GM19023 (cell line): ENCODE measurements at regions not wholly inside any gene's neighbourhood (a gene's known extent, or its start where the extent isn't known, plus 50 kb on each side); places are given as distances from the start of the nearest gene placed in this dataset.

Experiments
- ATAC-seq: cut with Tn5 transposase; IDR thresholded peaks from one replicate; pipeline ENCODE4 v1.9.1; 2021; ENCODE audit warnings: mild to moderate bottlenecking, moderate library complexity; ENCODE audit not compliant: unreplicated experiment

GRCh38 chr5:124341066-124341858, 405.2 kb downstream of the ZNF608 start:
- ATAC-seq = no peak

DNA sequence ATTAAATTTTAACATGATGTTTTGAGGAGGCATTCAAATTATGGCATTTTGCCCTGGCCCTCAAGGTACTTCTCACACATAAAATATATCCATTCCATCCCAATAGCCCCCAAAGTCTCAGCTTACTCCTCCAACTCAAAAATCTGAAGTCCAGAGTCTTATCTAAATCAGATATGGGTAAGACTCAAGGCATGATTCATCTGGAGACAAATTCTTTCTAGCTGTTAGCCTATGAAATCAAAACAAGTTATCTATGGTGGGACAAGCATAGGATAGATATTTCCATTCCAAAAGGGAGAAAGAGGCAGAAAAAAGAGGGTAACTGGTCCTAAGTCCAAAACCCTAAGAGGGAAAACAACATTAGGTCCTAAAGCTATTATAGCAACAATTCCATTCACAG, 408.4 kb downstream of the ZNF608 start:
- ATAC-seq = no peak

DNA sequence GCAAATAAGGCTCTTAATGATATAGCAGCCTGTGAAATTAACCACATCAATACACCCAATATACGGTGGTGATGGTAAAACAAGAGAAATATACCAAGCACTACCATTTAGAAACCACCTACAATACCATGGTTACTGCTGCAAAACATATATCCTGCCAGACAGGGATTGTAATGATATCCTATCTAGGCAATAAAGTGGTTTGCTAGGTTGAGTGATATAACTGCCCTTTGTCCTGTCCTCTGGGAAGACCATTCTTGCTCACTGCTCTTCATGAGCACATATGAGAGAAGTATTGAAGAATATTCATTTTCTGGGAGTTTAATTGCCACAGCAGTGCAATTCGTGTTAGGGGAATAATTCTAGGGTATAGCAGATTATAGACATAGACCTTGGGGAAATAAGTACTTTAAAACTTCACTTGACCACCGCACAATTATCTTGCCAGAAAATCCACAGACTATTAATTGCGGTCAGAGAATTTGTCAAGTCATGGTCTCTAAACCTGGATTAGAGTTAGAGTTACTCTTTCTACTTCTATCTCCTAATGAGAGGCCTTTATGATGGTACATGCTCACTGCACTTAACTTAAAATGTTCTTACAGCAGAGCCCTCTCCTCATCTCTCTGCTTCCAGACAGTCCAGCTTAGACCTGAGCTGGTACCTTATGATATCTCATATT, 413.0 kb downstream of the ZNF608 start:
- no peak for ATAC-seq

- no peak for ATAC-seq
Measured at GRCh38 chr5:124332273-124332672, 414.2 kb downstream of the ZNF608 start.

GRCh38 chr5:124330595-124331220, 415.7 kb downstream of the ZNF608 start:
- no peak for ATAC-seq

DNA sequence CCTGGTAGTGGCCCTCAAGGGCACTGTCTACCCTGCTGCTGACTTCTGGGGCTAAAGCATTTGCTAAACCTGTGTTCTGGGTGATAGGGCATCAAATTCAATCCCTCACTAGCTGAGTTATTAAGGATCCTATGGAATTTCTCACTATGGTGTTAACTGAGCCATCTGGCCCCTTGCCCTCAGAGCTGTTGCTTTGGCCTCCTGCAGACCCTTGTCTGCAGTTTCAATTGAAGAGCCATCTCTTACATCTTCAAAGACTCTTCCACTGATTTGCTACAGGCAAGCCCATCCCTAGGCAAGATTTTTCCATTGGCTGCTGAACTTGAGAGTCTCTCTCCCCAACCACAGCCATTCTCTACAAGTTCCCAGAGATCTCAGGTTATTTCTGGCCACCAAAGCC, 418.2 kb downstream of the ZNF608 start:
- no peak for ATAC-seq

DNA sequence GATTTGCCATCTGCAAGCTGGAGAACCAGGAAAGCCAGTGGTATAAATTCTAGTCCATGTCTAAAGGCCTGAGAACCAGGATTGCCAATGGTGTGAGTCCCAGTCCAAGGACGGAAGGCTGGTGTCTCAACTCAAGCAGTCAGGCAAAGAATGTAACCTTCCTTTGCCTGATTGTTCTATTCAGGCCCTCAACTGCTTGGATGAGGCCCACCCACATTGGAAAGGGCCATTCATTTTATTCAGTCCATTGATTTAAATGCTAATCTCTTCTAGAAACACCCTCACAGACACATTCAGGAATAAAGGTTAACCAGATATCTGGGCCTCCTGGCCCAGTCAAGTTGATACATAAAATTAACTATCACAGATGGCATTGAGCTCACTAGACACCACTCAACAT, 427.8 kb downstream of the ZNF608 start:
- no peak for ATAC-seq

- no peak for ATAC-seq
Measured at GRCh38 chr5:124317451-124317850, 429.0 kb downstream of the ZNF608 start.

DNA sequence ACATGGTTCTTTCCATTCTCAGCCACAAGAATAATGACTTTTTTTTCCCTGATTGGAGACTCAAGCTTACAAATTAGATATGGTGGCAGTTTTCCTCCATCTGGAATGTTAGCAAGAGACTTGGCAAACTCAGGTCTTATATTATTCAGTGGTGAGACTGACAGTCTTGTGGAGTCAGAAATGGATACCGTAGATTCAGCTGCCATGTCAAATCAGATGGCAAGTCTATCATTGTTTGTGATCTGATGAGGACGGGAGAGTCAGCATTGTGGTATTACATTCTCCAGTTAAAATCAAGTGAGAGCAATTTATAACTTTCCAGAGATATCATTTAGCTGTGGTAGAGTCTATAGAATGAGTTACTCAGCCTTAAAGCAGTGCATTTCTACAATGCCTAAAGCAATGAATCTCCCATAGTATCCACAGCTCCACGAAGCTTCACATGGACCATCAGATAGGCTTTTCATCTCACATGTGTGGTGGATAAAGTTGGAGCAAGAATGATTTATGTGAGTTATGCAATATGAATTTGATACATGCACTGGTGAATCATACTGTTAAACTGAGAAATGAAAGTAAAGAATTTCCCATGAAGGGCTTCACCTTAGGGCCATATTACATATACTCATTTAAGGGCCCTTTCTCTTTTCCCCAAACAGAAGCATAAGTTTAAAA, 430.6 kb downstream of the ZNF608 start:
- no peak for ATAC-seq

DNA sequence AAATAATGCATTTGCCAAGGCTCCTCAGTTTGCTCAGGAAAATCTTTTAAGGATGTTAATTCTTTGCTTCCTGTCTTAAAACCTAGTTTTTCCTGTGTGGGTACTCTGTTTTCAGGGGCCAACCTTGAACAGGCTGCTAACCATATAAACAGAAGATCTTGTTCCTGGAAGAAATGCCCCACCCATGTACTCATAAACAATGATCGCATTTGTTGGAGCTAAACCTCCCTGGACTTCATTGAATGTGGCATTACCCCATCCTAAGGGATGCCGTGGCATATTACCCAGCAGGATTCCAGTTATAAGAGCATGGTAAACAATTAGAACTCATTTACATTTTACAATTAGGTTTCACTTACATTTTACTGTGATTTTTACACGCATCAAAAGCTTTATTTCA, 436.0 kb downstream of the ZNF608 start:
- ATAC-seq = no peak

DNA sequence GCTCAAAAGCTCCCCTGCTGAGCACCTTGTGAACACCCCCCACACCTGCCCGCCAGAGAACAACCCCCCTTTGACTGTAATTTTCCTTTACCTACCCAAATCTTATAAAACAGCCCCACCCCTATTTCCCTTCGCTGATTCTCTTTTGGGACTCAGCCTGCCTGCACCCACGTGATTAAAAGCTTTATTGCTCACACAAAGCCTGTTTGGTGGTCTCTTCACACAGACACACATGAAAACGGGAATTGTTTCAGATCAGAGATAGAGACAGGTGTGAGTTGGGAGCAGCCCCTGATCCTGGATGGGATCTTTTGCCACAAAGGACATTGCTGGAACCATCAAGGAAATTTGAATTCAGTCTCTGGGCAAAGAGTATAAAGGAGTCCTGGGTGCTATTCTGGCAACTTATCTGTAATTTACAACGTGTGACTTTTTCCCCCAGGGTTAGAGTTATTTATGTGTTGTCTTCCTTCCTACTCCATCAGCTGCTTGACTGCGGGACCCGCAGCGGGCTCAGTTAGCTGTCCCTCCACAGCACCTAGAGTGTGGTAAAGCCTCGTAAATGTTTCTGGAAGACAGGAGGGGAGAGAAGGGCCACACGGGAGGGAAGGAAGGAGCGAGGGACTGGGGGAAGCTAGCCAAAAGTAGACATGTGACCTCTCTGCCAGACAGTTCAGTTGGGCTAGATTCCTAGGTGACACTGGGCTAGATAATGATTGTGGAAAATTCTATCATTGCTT, 437.0 kb downstream of the ZNF608 start:
- no peak for ATAC-seq

- ATAC-seq = no peak
Measured at GRCh38 chr5:124303366-124303765, 443.1 kb downstream of the ZNF608 start.

GRCh38 chr5:124302533-124302932, 443.9 kb downstream of the ZNF608 start:
- ATAC-seq = no peak

- no peak for ATAC-seq
Measured at GRCh38 chr5:124301850-124302249, 444.6 kb downstream of the ZNF608 start.

DNA sequence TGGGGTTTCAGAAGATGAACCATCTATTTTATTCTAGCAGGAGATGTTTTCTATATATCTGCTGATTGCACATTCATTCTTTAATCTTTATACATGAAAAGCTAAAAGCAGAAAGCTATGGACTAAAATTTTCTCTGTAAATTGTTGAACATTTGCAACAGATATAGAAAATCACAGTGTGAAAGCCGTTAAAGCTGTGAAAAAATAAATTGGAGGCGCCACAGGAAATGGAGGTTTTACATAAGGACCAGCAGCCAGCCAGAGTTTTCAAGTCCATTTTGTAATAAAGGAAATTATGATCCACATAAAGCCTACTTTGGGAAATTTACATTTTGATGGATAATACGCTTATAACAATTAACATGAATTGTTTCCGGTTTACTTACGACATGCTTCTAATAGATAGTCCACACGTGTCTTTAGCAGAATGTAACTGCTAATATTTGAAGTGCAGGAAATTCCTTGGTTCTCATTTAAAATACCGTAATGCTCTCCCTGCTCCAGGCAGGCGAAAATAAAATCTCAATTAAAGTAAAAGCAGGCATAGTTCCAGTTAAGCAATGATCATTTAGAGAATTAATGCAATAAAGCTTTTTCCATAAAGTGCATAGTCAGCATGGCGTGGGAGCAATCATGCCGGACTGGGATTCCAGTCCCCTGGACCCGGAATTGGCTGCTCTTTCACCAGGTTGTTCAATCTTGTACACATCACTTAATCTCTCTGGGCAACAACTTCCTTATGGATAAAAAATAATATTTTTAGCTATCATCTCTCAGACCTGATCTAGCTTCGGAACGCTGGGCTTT, 445.4 kb downstream of the ZNF608 start:
- no peak for ATAC-seq

GRCh38 chr5:124297826-124298225, 448.6 kb downstream of the ZNF608 start:
- no peak for ATAC-seq

DNA sequence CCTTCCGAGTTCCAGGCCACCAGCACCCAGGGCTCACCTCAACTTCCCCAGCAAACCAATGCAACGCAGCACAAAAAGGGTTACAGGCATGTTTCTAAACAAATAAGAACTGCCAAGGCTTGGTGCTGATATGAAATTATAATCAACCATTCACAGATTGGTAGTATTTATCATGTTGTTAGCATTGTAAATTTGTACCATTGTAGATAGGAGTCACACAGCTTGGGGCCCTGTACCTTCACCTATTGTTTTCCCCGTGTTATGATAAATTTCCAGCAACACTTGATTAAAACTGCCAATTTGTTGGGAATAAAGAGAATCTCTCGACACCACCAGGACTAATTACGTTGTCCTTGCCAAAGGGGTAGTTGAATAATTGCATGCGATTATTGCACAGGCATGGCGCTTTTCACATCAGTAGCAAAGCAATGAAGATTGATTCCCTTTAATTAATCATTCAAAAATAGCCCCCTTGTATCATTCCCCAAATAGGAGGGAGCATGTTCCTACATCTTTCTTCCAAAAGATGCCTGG, 454.1 kb downstream of the ZNF608 start:
- no peak for ATAC-seq

- ATAC-seq = no peak
Measured at GRCh38 chr5:124289641-124290311, 456.7 kb downstream of the ZNF608 start.

GRCh38 chr5:124289130-124289529, 457.3 kb downstream of the ZNF608 start:
- ATAC-seq = no peak
